Right lobe of liver (tissue), 6 donors: ENCODE measurements at regions not wholly inside any gene's neighbourhood (a gene's known extent, or its start where the extent isn't known, plus 50 kb on each side); places are given as distances from the start of the nearest gene placed in this dataset.
"Not testable (repeated sequence)": the region's sequence is repeated elsewhere in the genome, so short reads cannot be mapped to it uniquely, and the experiment has no call there.

Source experiments
- ATAC-seq, 4 donors: fragments of 200-7000 bp; cut with Tn5 transposase; one replicate each; pipeline ENCODE4 v1.9.1; 2020; ENCODE audit warnings: mild to moderate bottlenecking in 4 of 4, moderate library complexity in 4 of 4
- DNase-seq, 3 donors: peaks; one replicate each; pipeline ENCODE4 v3.0.0-alpha.2; 2020
- H3K27ac ChIP-seq, 3 donors: fragments of 200-600 bp; one replicate each; pipeline ENCODE4 v1.8.0; 2022
- H3K27me3 ChIP-seq, 2 donors: fragments of 200-600 bp; one replicate each; pipeline ENCODE4 v1.8.0; 2022
- H3K36me3 ChIP-seq, 4 donors: fragments of 200-600 bp; sonication (generic) in 1 of 4; one replicate each; pipeline versions ENCODE4 v1.5.1 to v1.8.0; 2017 to 2022; ENCODE audit warnings: control low read depth in 1 of 4
- H3K4me1 ChIP-seq, 4 donors: fragments of 200-600 bp; sonication (generic) in 1 of 4; one replicate each; pipeline versions ENCODE4 v1.5.1 to v1.8.0; 2017 to 2022; ENCODE audit warnings: control low read depth in 1 of 4
- H3K4me3 ChIP-seq, 3 donors: fragments of 200-600 bp; one replicate each; pipeline ENCODE4 v1.8.0; 2022
- H3K9me3 ChIP-seq, 4 donors: fragments of 200-600 bp; sonication (generic) in 1 of 4; one replicate each; pipeline versions ENCODE4 v1.5.1 to v1.8.0; 2017 to 2022; ENCODE audit warnings: control low read depth in 1 of 4
- POLR2A ChIP-seq: fragments of 450-650 bp; IDR thresholded peaks from one replicate; pipeline ENCODE4 v1.6.1; 2017; ENCODE audit warnings: antibody characterized with exemption, mild to moderate bottlenecking
- WGBS: methylation state at CpG from one replicate; pipeline ENCODE4 v1.1.6; 2018; ENCODE audit warnings: low coverage, low lambda C conversion rate; ENCODE audit not compliant: insufficient coverage; ENCODE audit errors: missing lambda C conversion rate; 5-methylcytosine and 5-hydroxymethylcytosine counted together
- intact Hi-C, 2 donors: fragments of 100-400 bp; cut with DNase I; formaldehyde crosslinking; loops; one replicate each; pipeline versions ENCODE4 v1.11.2 to v1.14.1; 2022
- TF ChIP-seq, protein P1 (sequence below), 4 donors: fragments of 200-600 bp in 3 of 4; fragments of 450-650 bp in 1 of 4; IDR thresholded peaks; one replicate each; pipeline versions ENCODE4 v1.5.1 to v1.8.0; 2016 to 2022; ENCODE audit warnings: antibody characterized with exemption in 4 of 4, mild to moderate bottlenecking in 2 of 4
- donor health status: DM: no; HTN: yes; CAD: no.
- donor health status: DM: no; HTN: no; CAD: no.
- donor health status: DM: no; HTN: no; CAD: no.
- donor health status: DM: no; HTN: yes; CAD: no.
- donor health status: DM: no; HTN: yes; CAD: no.

DNA sequence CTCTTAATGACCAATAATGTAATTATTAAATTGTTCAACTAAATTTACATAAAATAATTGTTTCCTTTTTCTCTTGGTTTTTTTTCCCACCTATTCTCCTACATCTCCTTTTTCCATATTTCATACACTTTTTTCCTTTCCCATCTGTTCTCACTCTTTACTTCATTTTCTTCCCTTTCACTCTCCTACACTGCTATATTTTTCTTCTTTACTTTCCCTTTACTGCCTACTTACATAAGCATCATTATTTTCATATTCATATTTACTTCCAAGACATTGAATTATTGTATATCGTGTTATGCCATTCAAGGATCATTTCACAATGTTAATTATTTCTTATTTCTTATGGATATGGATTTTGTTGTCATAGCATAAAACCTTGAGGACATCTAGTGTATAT lies 1275.6 kb downstream of the NSUN3 start:
- intact Hi-C loops, result no loop called here
- Histone ChIP-seq H3K27me3 (no peaks in the 10 kb centered on the region), H3K9me3 (no peaks in the 10 kb centered on the region), H3K4me3 (no peak overlapping the region), H3K27ac (no peak overlapping the region), H3K36me3 (no peaks in the 10 kb centered on the region), H3K4me1 (no peaks in the 10 kb centered on the region)
- DNase-seq, result no peak
- no peak for TF ChIP-seq POLR2A
- TF ChIP-seq, protein P1, sequence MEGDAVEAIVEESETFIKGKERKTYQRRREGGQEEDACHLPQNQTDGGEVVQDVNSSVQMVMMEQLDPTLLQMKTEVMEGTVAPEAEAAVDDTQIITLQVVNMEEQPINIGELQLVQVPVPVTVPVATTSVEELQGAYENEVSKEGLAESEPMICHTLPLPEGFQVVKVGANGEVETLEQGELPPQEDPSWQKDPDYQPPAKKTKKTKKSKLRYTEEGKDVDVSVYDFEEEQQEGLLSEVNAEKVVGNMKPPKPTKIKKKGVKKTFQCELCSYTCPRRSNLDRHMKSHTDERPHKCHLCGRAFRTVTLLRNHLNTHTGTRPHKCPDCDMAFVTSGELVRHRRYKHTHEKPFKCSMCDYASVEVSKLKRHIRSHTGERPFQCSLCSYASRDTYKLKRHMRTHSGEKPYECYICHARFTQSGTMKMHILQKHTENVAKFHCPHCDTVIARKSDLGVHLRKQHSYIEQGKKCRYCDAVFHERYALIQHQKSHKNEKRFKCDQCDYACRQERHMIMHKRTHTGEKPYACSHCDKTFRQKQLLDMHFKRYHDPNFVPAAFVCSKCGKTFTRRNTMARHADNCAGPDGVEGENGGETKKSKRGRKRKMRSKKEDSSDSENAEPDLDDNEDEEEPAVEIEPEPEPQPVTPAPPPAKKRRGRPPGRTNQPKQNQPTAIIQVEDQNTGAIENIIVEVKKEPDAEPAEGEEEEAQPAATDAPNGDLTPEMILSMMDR (IDR thresholded peaks at IDR 0.05), result no peak
- no peak for ATAC-seq
- WGBS, result 50% methylated on average over 1 of the region's 1 CpG

DNA sequence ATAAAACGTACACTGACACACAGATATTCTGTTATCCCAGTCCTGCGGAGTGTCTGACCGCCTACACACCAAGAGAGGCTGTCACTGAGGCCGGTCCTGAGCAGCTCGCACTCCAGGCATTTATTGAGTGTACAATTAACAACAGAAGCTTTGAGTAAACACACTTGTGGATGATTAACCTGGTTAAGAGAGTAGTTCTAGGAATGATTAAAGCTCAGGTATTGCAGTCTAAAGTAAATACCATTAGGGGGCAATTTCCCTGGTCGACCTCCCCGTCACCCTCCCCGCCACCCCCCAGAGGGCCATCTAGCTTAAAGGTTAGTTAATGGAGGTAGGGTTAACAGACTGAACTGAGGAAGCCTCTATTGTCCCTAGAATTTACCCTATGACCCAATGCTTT lies 1278.5 kb downstream of the NSUN3 start:
- no peaks in the 10 kb centered on the region for H3K9me3 ChIP-seq
- no peak overlapping the region for H3K4me3 ChIP-seq
- intact Hi-C loops, result no loop called here
- 14% methylated on average over 8 of the region's 8 CpGs for WGBS
- DNase-seq, result peak in 1 of 3 donors; percentile 23
- no peaks in the 10 kb centered on the region for H3K27me3 ChIP-seq
- TF ChIP-seq, protein P1 (IDR thresholded peaks at IDR 0.05), result no peak
- no peak for TF ChIP-seq POLR2A
- no peaks in the 10 kb centered on the region for H3K36me3 ChIP-seq
- peak in 3 of 4 donors; percentile 25 to 64 (median 55) for ATAC-seq
- H3K4me1 ChIP-seq, result no peaks in the 10 kb centered on the region
- no peak overlapping the region for H3K27ac ChIP-seq

DNA sequence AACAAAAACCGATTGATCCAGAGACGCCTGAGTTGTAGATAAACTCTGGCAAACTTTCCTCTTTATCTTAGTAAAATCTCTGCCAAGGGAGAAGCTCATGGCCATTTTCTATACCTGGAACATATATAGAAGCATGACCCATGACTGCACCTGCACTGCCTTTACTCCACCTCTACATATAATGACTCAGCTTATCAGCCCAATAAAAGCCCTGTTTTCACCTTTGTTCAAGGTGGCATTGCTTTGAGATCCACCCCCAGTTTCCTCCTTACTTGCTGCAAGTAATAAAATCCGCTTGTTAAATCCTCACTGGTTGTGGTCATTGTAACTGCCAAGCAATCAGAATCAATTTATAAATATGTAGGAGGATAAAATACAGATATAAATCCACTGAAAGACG lies 1280.4 kb downstream of the NSUN3 start:
- Histone ChIP-seq H3K9me3 (no peaks in the 10 kb centered on the region), H3K36me3 (no peaks in the 10 kb centered on the region), H3K4me3 (no peak overlapping the region), H3K27ac (no peak overlapping the region), H3K4me1 (no peaks in the 10 kb centered on the region), H3K27me3 (no peaks in the 10 kb centered on the region)
- ATAC-seq (no peak), DNase-seq (no peak)
- 48% methylated on average over 4 of the region's 4 CpGs for WGBS
- TF ChIP-seq POLR2A, result no peak
- TF ChIP-seq, protein P1 (IDR thresholded peaks at IDR 0.05), result no peak
- intact Hi-C loops, result no loop called here

DNA sequence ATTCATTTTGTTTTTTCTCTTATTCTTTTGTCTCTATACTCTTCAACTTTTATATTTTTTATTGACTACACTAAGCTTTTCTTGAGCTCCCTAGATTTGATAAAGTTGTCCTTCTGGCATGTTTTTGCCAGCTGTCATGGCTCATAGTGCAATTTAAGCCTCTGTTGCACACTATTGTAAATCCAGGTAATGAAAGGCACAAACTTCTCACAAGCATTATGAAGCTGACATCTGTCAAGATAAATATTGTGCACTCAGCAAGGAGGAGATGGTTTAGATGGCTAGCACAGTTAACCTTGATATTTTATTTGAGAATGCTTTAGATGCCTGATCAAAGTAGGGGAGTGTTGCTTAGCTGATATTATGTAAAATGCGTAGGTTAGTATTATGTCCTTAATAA lies 1280.9 kb downstream of the NSUN3 start:
- WGBS, result 80% methylated on average over 1 of the region's 1 CpG
- no peak for DNase-seq
- intact Hi-C loops, result no loop called here

DNA sequence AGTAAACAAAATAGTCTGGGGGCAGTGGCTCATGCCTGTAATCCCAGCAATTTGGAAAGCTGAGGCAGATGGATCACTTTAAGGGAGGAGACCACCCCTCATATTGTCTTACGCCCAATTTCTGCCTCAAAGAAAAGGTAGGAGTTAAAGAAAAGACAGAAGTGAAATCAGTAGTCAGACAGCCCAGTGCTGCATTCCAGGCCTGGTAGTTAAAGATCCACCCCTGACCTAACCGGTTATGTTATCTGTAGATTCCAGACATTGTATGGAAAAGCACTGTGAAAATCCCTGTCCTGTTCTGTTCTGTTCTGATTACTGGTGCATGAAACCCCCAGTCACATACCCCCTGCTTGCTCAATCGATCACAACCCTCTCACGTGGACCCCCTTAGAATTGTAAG lies 1285.1 kb downstream of the NSUN3 start:
- H3K4me3 ChIP-seq, intact Hi-C loops, ATAC-seq, DNase-seq, H3K9me3 ChIP-seq, H3K27me3 ChIP-seq, H3K4me1 ChIP-seq, H3K27ac ChIP-seq, H3K36me3 ChIP-seq: not testable (repeated sequence)
- WGBS, result 63% methylated on average over 4 of the region's 4 CpGs

More for the DNA sequence above, 1280.9 kb downstream of the NSUN3 start:
- TF ChIP-seq POLR2A, result no peak
- TF ChIP-seq, protein P1 (IDR thresholded peaks at IDR 0.05), result no peak
- ATAC-seq, result no peak
- no peaks in the 10 kb centered on the region for H3K36me3 ChIP-seq
- no peak overlapping the region for H3K4me3 ChIP-seq
- no peaks in the 10 kb centered on the region for H3K27me3 ChIP-seq
- no peak overlapping the region for H3K27ac ChIP-seq
- no peaks in the 10 kb centered on the region for H3K9me3 ChIP-seq
- no peaks in the 10 kb centered on the region for H3K4me1 ChIP-seq
